Spleen (tissue), 11 donors: ENCODE measurements at regions not wholly inside any gene's neighbourhood (a gene's known extent, or its start where the extent isn't known, plus 50 kb on each side); places are given as distances from the start of the nearest gene placed in this dataset.
"Not testable (repeated sequence)": the region's sequence is repeated elsewhere in the genome, so short reads cannot be mapped to it uniquely, and the experiment has no call there.

Experiments
- DNase-seq: peaks from one replicate; pipeline ENCODE4 v3.0.0-alpha.2; 2020
- H3K27ac ChIP-seq, 8 donors: fragments of 200-600 bp; sonication (generic) in 7 of 8; 1 replicate in 4 of 8; 2 replicates in 4 of 8; pipeline versions ENCODE4 v1.5.0 to v1.8.0; 2016 to 2021; ENCODE audit warnings: inconsistent platforms in 4 of 8, mild to moderate bottlenecking in 4 of 8, moderate library complexity in 1 of 8
- H3K27me3 ChIP-seq, 7 donors: fragments of 200-600 bp; sonication (generic) in 6 of 7; replicated peaks in 1 of 7; 1 replicate in 4 of 7; 2 replicates in 3 of 7; pipeline versions ENCODE4 v1.5.0 to v1.8.0; 2016 to 2021; ENCODE audit warnings: inconsistent platforms in 3 of 7, mild to moderate bottlenecking in 1 of 7
- H3K36me3 ChIP-seq, 6 donors: fragments of 200-600 bp; sonication (generic) in 5 of 6; 1 replicate in 4 of 6; 2 replicates in 2 of 6; pipeline versions ENCODE4 v1.5.0 to v1.8.0; 2016 to 2021; ENCODE audit warnings: inconsistent platforms in 2 of 6
- H3K4me1 ChIP-seq, 6 donors: fragments of 200-600 bp; sonication (generic) in 5 of 6; 1 replicate in 3 of 6; 2 replicates in 3 of 6; pipeline versions ENCODE4 v1.5.0 to v1.8.0; 2016 to 2021; ENCODE audit warnings: inconsistent platforms in 3 of 6
- H3K4me3 ChIP-seq, 8 donors: fragments of 200-600 bp; sonication (generic) in 7 of 8; 1 replicate in 4 of 8; 2 replicates in 4 of 8; pipeline versions ENCODE4 v1.5.0 to v1.8.0; 2016 to 2021; ENCODE audit warnings: inconsistent platforms in 4 of 8, mild to moderate bottlenecking in 4 of 8, moderate library complexity in 2 of 8
- H3K9me3 ChIP-seq, 8 donors: fragments of 200-600 bp; sonication (generic) in 7 of 8; 1 replicate in 4 of 8; 2 replicates in 4 of 8; pipeline versions ENCODE4 v1.5.0 to v1.8.0; 2016 to 2021; ENCODE audit warnings: inconsistent platforms in 4 of 8
- CTCF ChIP-seq, 11 experiments: fragments of 200-600 bp in 7 of 11; fragments of 450-650 bp in 4 of 11; sonication (generic) in 4 of 11; IDR thresholded peaks in 8 of 11; conservative IDR thresholded peaks in 3 of 11; 1 replicate in 7 of 11; 2 replicates in 4 of 11; pipeline versions ENCODE4 v1.4.0 to v1.8.0; 2016 to 2021; ENCODE audit warnings: antibody characterized with exemption in 11 of 11, inconsistent platforms in 4 of 11, mild to moderate bottlenecking in 1 of 11
- POLR2A ChIP-seq, 3 donors: fragments of 450-650 bp; IDR thresholded peaks; one replicate each; pipeline ENCODE4 v1.5.1; 2017; ENCODE audit warnings: antibody characterized with exemption in 3 of 3, mild to moderate bottlenecking in 1 of 3
- POLR2AphosphoS5 ChIP-seq, 3 donors: sonication (generic); formaldehyde crosslinking; IDR thresholded peaks; one replicate each; pipeline ENCODE4 v1.5.1; 2017; ENCODE audit warnings: antibody characterized with exemption in 3 of 3
- WGBS, 5 donors: extraction: QIAGEN DNeasy Blood & Tissue Kit in 3 of 5; methylation state at CpG; one replicate each; pipeline versions ENCODE4 v1.1.5 to v1.1.7; 2013 to 2018; 5-methylcytosine and 5-hydroxymethylcytosine counted together
- intact Hi-C: fragments of 100-400 bp; cut with DNase I; formaldehyde crosslinking; loops from one replicate; pipeline ENCODE4 v1.15.0; 2023; ENCODE audit warnings: low total_unique reads
- donor health status: healthy with polysubstance abuse.
- donor health status: DM: no; HTN: no; CAD: no; lungs with moderate emphysema.
- donor health status: DM: no; HTN: no; CAD: no.
- donor health status: Bipolar disorder and iron deficiency.
- donor health status: healthy.
- donor health status: DM: no; HTN: no; CAD: no.
- donor health status: DM: yes; HTN: yes; CAD: no.

- intact Hi-C loops, result no loop called here
- no peaks in the 10 kb centered on the region for H3K9me3 ChIP-seq
- no peaks in the 10 kb centered on the region for H3K4me1 ChIP-seq
- H3K36me3 ChIP-seq, result no peaks in the 10 kb centered on the region
- peaks cover 0 to 54% (median 0%) of the 10 kb centered on the region in 7 donors for H3K27me3 ChIP-seq
- H3K27ac ChIP-seq, result no peak overlapping the region
- DNase-seq, result no peak
- H3K4me3 ChIP-seq, result no peak overlapping the region
- WGBS, 5 donors, result 58 to 75% (median 72%) methylated on average over 3 to 4 of the region's 4 CpGs
- TF ChIP-seq POLR2AphosphoS5 (IDR thresholded peaks at IDR 0.05) (no peak), POLR2A (IDR thresholded peaks at IDR 0.05) (no peak)
Observed at GRCh38 chr9:135282808-135283207, 195.3 kb downstream of the OLFM1 start.

- DNase-seq, result no peak
- no peak overlapping the region for H3K27ac ChIP-seq
- intact Hi-C loops, result no loop called here
- no peaks in the 10 kb centered on the region for H3K4me1 ChIP-seq
- TF ChIP-seq POLR2A (IDR thresholded peaks at IDR 0.05), result no peak
- H3K27me3 ChIP-seq, result peaks cover 0 to 46% (median 0%) of the 10 kb centered on the region in 7 donors
- H3K9me3 ChIP-seq, result no peaks in the 10 kb centered on the region
- WGBS, 5 donors, result 50 to 66% (median 63%) methylated on average over 15 of the region's 15 CpGs
- H3K4me3 ChIP-seq, result no peak overlapping the region
- H3K36me3 ChIP-seq, result no peaks in the 10 kb centered on the region
Observed at GRCh38 chr9:135283671-135284070, 195.9 kb upstream of the PPP1R26 start.

GRCh38 chr9:135284386-135285134 is 195.0 kb upstream of the PPP1R26 start:
- TF ChIP-seq POLR2A (IDR thresholded peaks at IDR 0.05) (no peak), CTCF (IDR thresholded peaks at IDR 0.05 in 8 of 11, conservative IDR thresholded peaks at IDR 0.05 in 3 of 11) (no peak), POLR2AphosphoS5 (IDR thresholded peaks at IDR 0.05) (no peak)
- Histone ChIP-seq H3K4me1 (no peaks in the 10 kb centered on the region), H3K27me3 (peaks cover 0 to 40% (median 0%) of the 10 kb centered on the region in 7 donors), H3K4me3 (no peak overlapping the region), H3K9me3 (no peaks in the 10 kb centered on the region), H3K36me3 (no peaks in the 10 kb centered on the region), H3K27ac (no peak overlapping the region)
- 72 to 86% (median 81%) methylated on average over 10 to 13 of the region's 13 CpGs for WGBS, 5 donors
- intact Hi-C loops, result no loop called here
- no peak for DNase-seq

- H3K4me3 ChIP-seq, H3K36me3 ChIP-seq, H3K4me1 ChIP-seq, H3K27ac ChIP-seq, DNase-seq, H3K9me3 ChIP-seq, intact Hi-C loops: not testable (repeated sequence)
- H3K27me3 ChIP-seq, result peaks cover 0 to 37% (median 0%) of the 10 kb centered on the region in 7 donors
- 83 to 92% (median 90%) methylated on average over 29 to 33 of the region's 33 CpGs for WGBS, 5 donors
Observed at GRCh38 chr9:135286187-135286925, 193.2 kb upstream of the PPP1R26 start.

- H3K36me3 ChIP-seq, result no peaks in the 10 kb centered on the region
- no peak for DNase-seq
- intact Hi-C loops, result no loop called here
- H3K9me3 ChIP-seq, result no peaks in the 10 kb centered on the region
- H3K4me3 ChIP-seq, result no peak overlapping the region
- no peak overlapping the region for H3K27ac ChIP-seq
- 83 to 94% (median 86%) methylated on average over 7 of the region's 7 CpGs for WGBS, 5 donors
- TF ChIP-seq POLR2A (IDR thresholded peaks at IDR 0.05) (no peak), POLR2AphosphoS5 (IDR thresholded peaks at IDR 0.05) (no peak), CTCF (IDR thresholded peaks at IDR 0.05 in 8 of 11, conservative IDR thresholded peaks at IDR 0.05 in 3 of 11) (no peak)
- H3K27me3 ChIP-seq, result peaks cover 0 to 31% (median 0%) of the 10 kb centered on the region in 7 donors
- no peaks in the 10 kb centered on the region for H3K4me1 ChIP-seq
Observed at GRCh38 chr9:135286961-135287360, 192.6 kb upstream of the PPP1R26 start.
